ENCODE measurements at regions not wholly inside any gene's neighbourhood (a gene's known extent, or its start where the extent isn't known, plus 50 kb on each side); places are given as distances from the start of the nearest gene placed in this dataset.

- Histone ChIP-seq H3K9me3 (ENCODE audit: control extremely low read depth in 1 of 5, control insufficient read depth in 4 of 5, insufficient read depth in 2 of 5, low read depth in 1 of 5, low read length in 4 of 5) (peaks cover 0 to 1% (median 0%) of the 10 kb centered on the region in 5 experiments), H3K4me1 (ENCODE audit: control extremely low read depth in 1 of 4, control insufficient read depth in 4 of 4, insufficient read depth in 4 of 4, low read length in 3 of 4) (no peaks in the 10 kb centered on the region), H3K36me3 (ENCODE audit: control insufficient read depth in 4 of 4, insufficient read depth in 4 of 4, low read length in 3 of 4) (no peaks in the 10 kb centered on the region), H3K27ac (ENCODE audit: insufficient read depth in 1 of 2, low read depth in 1 of 2, low read length in 2 of 2, poor library complexity in 1 of 2, severe bottlenecking in 2 of 2) (no peak overlapping the region), H3K27me3 (replicated peaks in 2 of 5; ENCODE audit: control insufficient read depth in 4 of 5, insufficient read depth in 5 of 5, low read length in 4 of 5) (no peaks in the 10 kb centered on the region), H3K4me3 (ENCODE audit: control insufficient read depth in 1 of 7, extremely low read depth in 1 of 7, insufficient read depth in 4 of 7, low read depth in 2 of 7, low read length in 6 of 7) (no peak overlapping the region)
- CTCF ChIA-PET, result no interaction called here
- no peak for DNase-seq
- WGBS (ENCODE audit: insufficient coverage), result 95% methylated on average over 2 of the region's 2 CpGs
- POLR2A ChIA-PET, result no interaction called here
Observed at GRCh38 chr21:16007943-16008342, 278.2 kb downstream of the USP25 start.

GRCh38 chr21:16011719-16012118 lies 281.9 kb downstream of the USP25 start:
- 100% methylated on average over 3 of the region's 4 CpGs for WGBS (ENCODE audit: insufficient coverage)
- DNase-seq, result no peak
- CTCF ChIA-PET, result no interaction called here
- Histone ChIP-seq H3K36me3 (ENCODE audit: control insufficient read depth in 4 of 4, insufficient read depth in 4 of 4, low read length in 3 of 4) (no peaks in the 10 kb centered on the region), H3K27ac (ENCODE audit: insufficient read depth in 1 of 2, low read depth in 1 of 2, low read length in 2 of 2, poor library complexity in 1 of 2, severe bottlenecking in 2 of 2) (no peak overlapping the region), H3K27me3 (replicated peaks in 2 of 5; ENCODE audit: control insufficient read depth in 4 of 5, insufficient read depth in 5 of 5, low read length in 4 of 5) (no peaks in the 10 kb centered on the region), H3K4me1 (ENCODE audit: control extremely low read depth in 1 of 4, control insufficient read depth in 4 of 4, insufficient read depth in 4 of 4, low read length in 3 of 4) (no peaks in the 10 kb centered on the region), H3K9me3 (ENCODE audit: control extremely low read depth in 1 of 5, control insufficient read depth in 4 of 5, insufficient read depth in 2 of 5, low read depth in 1 of 5, low read length in 4 of 5) (peaks cover 0 to 1% (median 0%) of the 10 kb centered on the region in 5 experiments), H3K4me3 (ENCODE audit: control insufficient read depth in 1 of 7, extremely low read depth in 1 of 7, insufficient read depth in 4 of 7, low read depth in 2 of 7, low read length in 6 of 7) (no peak overlapping the region)
- POLR2A ChIA-PET, result no interaction called here

GRCh38 chr21:16013570-16013969 lies 283.8 kb downstream of the USP25 start:
- H3K4me1 ChIP-seq (ENCODE audit: control extremely low read depth in 1 of 4, control insufficient read depth in 4 of 4, insufficient read depth in 4 of 4, low read length in 3 of 4), result no peaks in the 10 kb centered on the region
- no peak overlapping the region for H3K27ac ChIP-seq (ENCODE audit: insufficient read depth in 1 of 2, low read depth in 1 of 2, low read length in 2 of 2, poor library complexity in 1 of 2, severe bottlenecking in 2 of 2)
- CTCF ChIA-PET, result no interaction called here
- POLR2A ChIA-PET, result interaction anchor here (0.6 kb wide), 1 partner anchor 329 kb away, joined by 3 read pairs; no protein-coding TSS in a partner anchor
- H3K4me3 ChIP-seq (ENCODE audit: control insufficient read depth in 1 of 7, extremely low read depth in 1 of 7, insufficient read depth in 4 of 7, low read depth in 2 of 7, low read length in 6 of 7), result no peak overlapping the region
- H3K9me3 ChIP-seq (ENCODE audit: control extremely low read depth in 1 of 5, control insufficient read depth in 4 of 5, insufficient read depth in 2 of 5, low read depth in 1 of 5, low read length in 4 of 5), result peaks cover 0 to 1% (median 0%) of the 10 kb centered on the region in 5 experiments
- no CpG with 5 or more reads among the region's 2 CpGs for WGBS (ENCODE audit: insufficient coverage)
- no peaks in the 10 kb centered on the region for H3K36me3 ChIP-seq (ENCODE audit: control insufficient read depth in 4 of 4, insufficient read depth in 4 of 4, low read length in 3 of 4)
- DNase-seq, result no peak
- no peaks in the 10 kb centered on the region for H3K27me3 ChIP-seq (replicated peaks in 2 of 5; ENCODE audit: control insufficient read depth in 4 of 5, insufficient read depth in 5 of 5, low read length in 4 of 5)

- Histone ChIP-seq H3K27me3 (replicated peaks in 2 of 5; ENCODE audit: control insufficient read depth in 4 of 5, insufficient read depth in 5 of 5, low read length in 4 of 5) (no peaks in the 10 kb centered on the region), H3K4me1 (ENCODE audit: control extremely low read depth in 1 of 4, control insufficient read depth in 4 of 4, insufficient read depth in 4 of 4, low read length in 3 of 4) (peaks cover 0 to 4% (median 0%) of the 10 kb centered on the region in 4 experiments), H3K9me3 (ENCODE audit: control extremely low read depth in 1 of 5, control insufficient read depth in 4 of 5, insufficient read depth in 2 of 5, low read depth in 1 of 5, low read length in 4 of 5) (no peaks in the 10 kb centered on the region), H3K36me3 (ENCODE audit: control insufficient read depth in 4 of 4, insufficient read depth in 4 of 4, low read length in 3 of 4) (no peaks in the 10 kb centered on the region), H3K4me3 (ENCODE audit: control insufficient read depth in 1 of 7, extremely low read depth in 1 of 7, insufficient read depth in 4 of 7, low read depth in 2 of 7, low read length in 6 of 7) (no peak overlapping the region), H3K27ac (ENCODE audit: insufficient read depth in 1 of 2, low read depth in 1 of 2, low read length in 2 of 2, poor library complexity in 1 of 2, severe bottlenecking in 2 of 2) (no peak overlapping the region)
- ChIA-PET CTCF (no interaction called here), POLR2A (no interaction called here)
- no CpG with 5 or more reads among the region's 2 CpGs for WGBS (ENCODE audit: insufficient coverage)
- DNase-seq, result no peak
Observed at GRCh38 chr21:16020878-16021277, 291.1 kb downstream of the USP25 start.

GRCh38 chr21:16022116-16022515 lies 292.3 kb downstream of the USP25 start:
- WGBS (ENCODE audit: insufficient coverage), result 95% methylated on average over 2 of the region's 4 CpGs
- Histone ChIP-seq H3K36me3 (ENCODE audit: control insufficient read depth in 4 of 4, insufficient read depth in 4 of 4, low read length in 3 of 4) (no peaks in the 10 kb centered on the region), H3K4me1 (ENCODE audit: control extremely low read depth in 1 of 4, control insufficient read depth in 4 of 4, insufficient read depth in 4 of 4, low read length in 3 of 4) (peaks cover 0 to 4% (median 0%) of the 10 kb centered on the region in 4 experiments), H3K27me3 (replicated peaks in 2 of 5; ENCODE audit: control insufficient read depth in 4 of 5, insufficient read depth in 5 of 5, low read length in 4 of 5) (no peaks in the 10 kb centered on the region), H3K4me3 (ENCODE audit: control insufficient read depth in 1 of 7, extremely low read depth in 1 of 7, insufficient read depth in 4 of 7, low read depth in 2 of 7, low read length in 6 of 7) (no peak overlapping the region), H3K27ac (ENCODE audit: insufficient read depth in 1 of 2, low read depth in 1 of 2, low read length in 2 of 2, poor library complexity in 1 of 2, severe bottlenecking in 2 of 2) (no peak overlapping the region), H3K9me3 (ENCODE audit: control extremely low read depth in 1 of 5, control insufficient read depth in 4 of 5, insufficient read depth in 2 of 5, low read depth in 1 of 5, low read length in 4 of 5) (no peaks in the 10 kb centered on the region)
- DNase-seq, result no peak
- CTCF ChIA-PET, result interaction anchor here (1.1 kb wide), 1 partner anchor 559 kb away, joined by 3 read pairs; no protein-coding TSS in a partner anchor
- POLR2A ChIA-PET, result no interaction called here

GRCh38 chr21:16022921-16023320 lies 293.1 kb downstream of the USP25 start:
- Histone ChIP-seq H3K4me1 (ENCODE audit: control extremely low read depth in 1 of 4, control insufficient read depth in 4 of 4, insufficient read depth in 4 of 4, low read length in 3 of 4) (peaks cover 0 to 4% (median 0%) of the 10 kb centered on the region in 4 experiments), H3K27ac (ENCODE audit: insufficient read depth in 1 of 2, low read depth in 1 of 2, low read length in 2 of 2, poor library complexity in 1 of 2, severe bottlenecking in 2 of 2) (no peak overlapping the region), H3K4me3 (ENCODE audit: control insufficient read depth in 1 of 7, extremely low read depth in 1 of 7, insufficient read depth in 4 of 7, low read depth in 2 of 7, low read length in 6 of 7) (no peak overlapping the region), H3K9me3 (ENCODE audit: control extremely low read depth in 1 of 5, control insufficient read depth in 4 of 5, insufficient read depth in 2 of 5, low read depth in 1 of 5, low read length in 4 of 5) (no peaks in the 10 kb centered on the region), H3K27me3 (replicated peaks in 2 of 5; ENCODE audit: control insufficient read depth in 4 of 5, insufficient read depth in 5 of 5, low read length in 4 of 5) (no peaks in the 10 kb centered on the region), H3K36me3 (ENCODE audit: control insufficient read depth in 4 of 4, insufficient read depth in 4 of 4, low read length in 3 of 4) (no peaks in the 10 kb centered on the region)
- CTCF ChIA-PET, result interaction anchor here (1.1 kb wide), 1 partner anchor 558 kb away, joined by 3 read pairs; no protein-coding TSS in a partner anchor
- no peak for DNase-seq
- WGBS (ENCODE audit: insufficient coverage), result 94% methylated on average over 3 of the region's 3 CpGs
- POLR2A ChIA-PET, result no interaction called here

- POLR2A ChIA-PET, result no interaction called here
- no peak for DNase-seq
- no CpG with 5 or more reads among the region's 2 CpGs for WGBS (ENCODE audit: insufficient coverage)
Observed at GRCh38 chr21:16028142-16028541, 298.4 kb downstream of the USP25 start.

More at GRCh38 chr21:16028142-16028541, 298.4 kb downstream of the USP25 start:
- peaks cover 0 to 4% (median 0%) of the 10 kb centered on the region in 4 experiments for H3K4me1 ChIP-seq (ENCODE audit: control extremely low read depth in 1 of 4, control insufficient read depth in 4 of 4, insufficient read depth in 4 of 4, low read length in 3 of 4)
- H3K27ac ChIP-seq (ENCODE audit: insufficient read depth in 1 of 2, low read depth in 1 of 2, low read length in 2 of 2, poor library complexity in 1 of 2, severe bottlenecking in 2 of 2), result no peak overlapping the region
- H3K27me3 ChIP-seq (replicated peaks in 2 of 5; ENCODE audit: control insufficient read depth in 4 of 5, insufficient read depth in 5 of 5, low read length in 4 of 5), result no peaks in the 10 kb centered on the region
- H3K36me3 ChIP-seq (ENCODE audit: control insufficient read depth in 4 of 4, insufficient read depth in 4 of 4, low read length in 3 of 4), result no peaks in the 10 kb centered on the region
- no peak overlapping the region for H3K4me3 ChIP-seq (ENCODE audit: control insufficient read depth in 1 of 7, extremely low read depth in 1 of 7, insufficient read depth in 4 of 7, low read depth in 2 of 7, low read length in 6 of 7)
- H3K9me3 ChIP-seq (ENCODE audit: control extremely low read depth in 1 of 5, control insufficient read depth in 4 of 5, insufficient read depth in 2 of 5, low read depth in 1 of 5, low read length in 4 of 5), result no peaks in the 10 kb centered on the region
- CTCF ChIA-PET, result no interaction called here
